Endothelial cell of umbilical vein (primary cell): ENCODE measurements at regions not wholly inside any gene's neighbourhood (a gene's known extent, or its start where the extent isn't known, plus 50 kb on each side); places are given as distances from the start of the nearest gene placed in this dataset.

Source experiments
- BruUV-seq: library from RNA; stranded (reverse); fragments of 400-500 nt; replicated peaks from 2 replicates; lab custom pipeline; 2021; lab: Mats Ljungman, UMichigan
- CTCF ChIA-PET: fragments of 300-600, 350-600 bp; sonication (Branson Sonifier 250); formaldehyde crosslinking; loops from one replicate; lab custom pipeline; 2021; ENCODE audit warnings: antibody characterized with exemption, inconsistent platforms; lab: Charles Lee
- POLR2A ChIA-PET: fragments of 300-600, 350-600 bp; sonication (Branson Sonifier 250); formaldehyde crosslinking; loops from one replicate; lab custom pipeline; 2021; ENCODE audit warnings: antibody characterized with exemption, inconsistent platforms; lab: Charles Lee
- DNase-seq: peaks from one replicate; pipeline ENCODE4 v3.0.0-alpha.2; 2011; ENCODE audit warnings: low read depth, low spot score
- FAIRE-seq: peaks from 2 replicates; lab custom pipeline; 2011; peaks lifted over from hg19 to GRCh38; lab: Jason Lieb, UNC
- H2AFZ ChIP-seq: 2 replicates; pipeline ENCODE4 v1.6.0; 2012; ENCODE audit warnings: low read depth, low read length, control low read depth, inconsistent platforms
- H3K27ac ChIP-seq: 2 replicates; pipeline ENCODE4 v1.5.1; 2011; ENCODE audit warnings: low read depth, mild to moderate bottlenecking, control low read depth, low read length, moderate library complexity; ENCODE audit not compliant: insufficient read depth
- H3K27me3 ChIP-seq, 2 experiments: 2 replicates each; pipeline versions ENCODE4 v1.6.0 to v1.6.1; 2011; ENCODE audit warnings: low read length in 2 of 2, mixed read lengths in 1 of 2; ENCODE audit not compliant: control insufficient read depth in 2 of 2, insufficient read depth in 2 of 2
- H3K36me3 ChIP-seq, 2 experiments: 2 replicates in 1 of 2; 3 replicates in 1 of 2; pipeline ENCODE4 v1.5.1; 2011; ENCODE audit warnings: low read length in 2 of 2, mild to moderate bottlenecking in 1 of 2, moderate library complexity in 1 of 2; ENCODE audit not compliant: control insufficient read depth in 2 of 2, insufficient read depth in 2 of 2; ENCODE audit errors: extremely low read depth in 1 of 2
- H3K4me1 ChIP-seq: 3 replicates; pipeline ENCODE4 v1.5.1; 2011; ENCODE audit warnings: mild to moderate bottlenecking, low read length; ENCODE audit not compliant: control insufficient read depth, insufficient read depth; ENCODE audit errors: extremely low read depth
- H3K4me2 ChIP-seq: 2 replicates; pipeline ENCODE4 v1.6.1; 2011; ENCODE audit warnings: low read length, control low read depth, mixed read lengths; ENCODE audit not compliant: insufficient read depth
- H3K4me3 ChIP-seq, 3 experiments: fragments of 200-600 bp in 1 of 3; sonication (generic), shearing (Covaris generic) in 1 of 3; replicated peaks in 1 of 3; 2 replicates each; pipeline ENCODE4 v1.5.1; 2011 to 2016; ENCODE audit warnings: control low read depth in 3 of 3, low read length in 3 of 3, mild to moderate bottlenecking in 2 of 3, inconsistent platforms in 1 of 3, low read depth in 1 of 3, moderate library complexity in 1 of 3; ENCODE audit not compliant: insufficient read depth in 1 of 3
- H3K79me2 ChIP-seq: 2 replicates; pipeline ENCODE4 v1.6.0; 2012; ENCODE audit warnings: low read length, inconsistent platforms; ENCODE audit not compliant: control insufficient read depth, insufficient read depth
- H3K9ac ChIP-seq: replicated peaks from 2 replicates; pipeline ENCODE3; 2011; ENCODE audit warnings: low read length, control low read depth; ENCODE audit not compliant: insufficient read depth; ENCODE audit errors: extremely low read depth
- H3K9me1 ChIP-seq: replicated peaks from 3 replicates; pipeline ENCODE4 v1.6.0; 2011; ENCODE audit warnings: mild to moderate bottlenecking, low read length; ENCODE audit not compliant: control insufficient read depth, insufficient read depth; ENCODE audit errors: extremely low read depth
- H3K9me3 ChIP-seq: replicated peaks from 2 replicates; pipeline ENCODE4 v1.5.1; 2012; ENCODE audit warnings: low read length, inconsistent platforms; ENCODE audit not compliant: control insufficient read depth, insufficient read depth
- H4K20me1 ChIP-seq: replicated peaks from 2 replicates; pipeline ENCODE3; 2011; ENCODE audit warnings: mild to moderate bottlenecking, low read length; ENCODE audit not compliant: control insufficient read depth, insufficient read depth; ENCODE audit errors: extremely low read depth
- EZH2 ChIP-seq: IDR thresholded peaks from 2 replicates; pipeline ENCODE4 v1.6.1; 2012; ENCODE audit warnings: borderline replicate concordance, low read depth, mild to moderate bottlenecking, moderate library complexity, low read length, inconsistent platforms; ENCODE audit not compliant: severe bottlenecking
- FOS ChIP-seq: IDR thresholded peaks from 2 replicates; pipeline ENCODE4 v1.6.1; 2011; ENCODE audit warnings: mild to moderate bottlenecking, low read length, moderate library complexity, borderline replicate concordance; ENCODE audit not compliant: insufficient read depth
- GATA2 ChIP-seq: IDR thresholded peaks from 2 replicates; pipeline ENCODE4 v1.7.0; 2011; ENCODE audit warnings: low read depth, mild to moderate bottlenecking, moderate library complexity, mixed read lengths, low read length; ENCODE audit not compliant: insufficient read length, insufficient read depth
- JUN ChIP-seq: IDR thresholded peaks from 2 replicates; pipeline ENCODE4 v1.6.1; 2011; ENCODE audit warnings: borderline replicate concordance, low read depth; ENCODE audit not compliant: insufficient read length, insufficient read depth
- MAX ChIP-seq: IDR thresholded peaks from 2 replicates; pipeline ENCODE4 v1.6.1; 2011; ENCODE audit not compliant: insufficient read depth, insufficient read length
- MYC ChIP-seq: IDR thresholded peaks from one replicate; pipeline ENCODE4 v1.6.1; 2011; ENCODE audit warnings: mild to moderate bottlenecking, low read depth, low read length
- POLR2A ChIP-seq: IDR thresholded peaks from 2 replicates; pipeline ENCODE4 v1.6.1; 2012; ENCODE audit warnings: low read depth, mild to moderate bottlenecking, control low read depth, low read length
- POLR2AphosphoS5 ChIP-seq: IDR thresholded peaks from 2 replicates; pipeline ENCODE4 v1.6.1; 2012; ENCODE audit warnings: low read depth, mild to moderate bottlenecking, control low read depth, low read length, moderate library complexity; ENCODE audit not compliant: insufficient read depth
- dilution Hi-C: fragments of 300-500 bp; cut with MboI; formaldehyde crosslinking; loops from one replicate; pipeline ENCODE4 v1.15.0; 2019; ENCODE audit warnings: low sequenced_read_pairs; ENCODE audit not compliant: extremely low pct_ligation_motif_present
- intact Hi-C: fragments of 100-400 bp; cut with micrococcal nuclease; formaldehyde crosslinking; loops from one replicate; pipeline ENCODE4 v1.10.0; 2022

- POLR2A ChIA-PET, result interaction anchor here (0.9 kb wide), 1 partner anchor 431 kb away, joined by 3 read pairs; no protein-coding TSS in a partner anchor
- CTCF ChIA-PET, result interaction anchor here (0.7 to 1.1 kb wide), 2 partner anchors 89 to 100 kb away, joined by 3 to 4 read pairs; no protein-coding TSS in a partner anchor
- TF ChIP-seq JUN (peak; percentile 58), MAX (peak; percentile 70), EZH2 (no peak), POLR2A (peak; percentile 35), MYC (no peak), FOS (peak; percentile 80), POLR2AphosphoS5 (peak; percentile 61), GATA2 (peak; percentile 95)
- Histone ChIP-seq H3K27ac (peak overlapping the region; percentile 87), H3K9me1 (no peaks in the 10 kb centered on the region), H3K4me1 (peaks cover 25% of the 10 kb centered on the region), H4K20me1 (no peaks in the 10 kb centered on the region), H3K36me3 (no peaks in the 10 kb centered on the region), H3K9ac (peak overlapping the region; percentile 35), H3K27me3 (no peaks in the 10 kb centered on the region), H3K9me3 (no peaks in the 10 kb centered on the region), H3K4me3 (no peak overlapping the region), H3K4me2 (peak overlapping the region; percentile 36), H3K79me2 (no peaks in the 10 kb centered on the region), H2AFZ (peak overlapping the region; percentile 36)
- TSS peak; percentile 80 for BruUV-seq
- intact Hi-C loops, result loop anchor here (1.0 to 10.0 kb wide), 18 partner anchors 89 to 531 kb away; no protein-coding TSS in a partner anchor
- peak; percentile 92 for FAIRE-seq
- DNase-seq, result peak; percentile 93
- dilution Hi-C loops, result no loop called here
Measured at GRCh38 chr13:40313269-40314200, 352.9 kb downstream of the FOXO1 start.
